ENCODE measurements at regions not wholly inside any gene's neighbourhood (a gene's known extent, or its start where the extent isn't known, plus 50 kb on each side); places are given as distances from the start of the nearest gene placed in this dataset.
"Not testable (repeated sequence)": the region's sequence is repeated elsewhere in the genome, so short reads cannot be mapped to it uniquely, and the experiment has no call there.

DNA sequence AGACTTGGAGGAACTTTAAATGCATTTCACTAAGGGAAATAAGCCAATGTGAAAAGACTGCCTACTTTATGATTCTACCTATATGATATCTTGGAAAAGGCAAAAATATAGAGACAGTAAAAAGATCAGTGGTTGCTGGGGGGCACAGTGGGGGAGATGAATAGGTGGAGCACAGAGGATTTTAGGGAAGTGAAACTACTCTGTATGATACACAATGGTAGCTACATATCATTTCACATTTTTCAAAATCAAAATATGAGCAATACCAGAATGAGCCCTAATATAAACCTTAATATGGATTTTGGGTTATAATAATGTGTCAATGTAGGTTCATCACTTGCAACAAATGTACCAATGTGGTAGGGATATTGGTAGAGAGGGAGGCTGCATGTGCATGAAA, 161.4 kb upstream of the HTR1E start:
- H3K4me1 Mint-ChIP-seq, result no peaks in the 10 kb centered on the region
- H3K27ac Mint-ChIP-seq, result no peak overlapping the region
- H3K4me3 Mint-ChIP-seq, result no peak overlapping the region
- no peaks in the 10 kb centered on the region for H3K36me3 Mint-ChIP-seq (ENCODE audit: low read depth)
- no peaks in the 10 kb centered on the region for H3K27me3 Mint-ChIP-seq (ENCODE audit: low read depth)
- TF ChIP-seq, protein P1, sequence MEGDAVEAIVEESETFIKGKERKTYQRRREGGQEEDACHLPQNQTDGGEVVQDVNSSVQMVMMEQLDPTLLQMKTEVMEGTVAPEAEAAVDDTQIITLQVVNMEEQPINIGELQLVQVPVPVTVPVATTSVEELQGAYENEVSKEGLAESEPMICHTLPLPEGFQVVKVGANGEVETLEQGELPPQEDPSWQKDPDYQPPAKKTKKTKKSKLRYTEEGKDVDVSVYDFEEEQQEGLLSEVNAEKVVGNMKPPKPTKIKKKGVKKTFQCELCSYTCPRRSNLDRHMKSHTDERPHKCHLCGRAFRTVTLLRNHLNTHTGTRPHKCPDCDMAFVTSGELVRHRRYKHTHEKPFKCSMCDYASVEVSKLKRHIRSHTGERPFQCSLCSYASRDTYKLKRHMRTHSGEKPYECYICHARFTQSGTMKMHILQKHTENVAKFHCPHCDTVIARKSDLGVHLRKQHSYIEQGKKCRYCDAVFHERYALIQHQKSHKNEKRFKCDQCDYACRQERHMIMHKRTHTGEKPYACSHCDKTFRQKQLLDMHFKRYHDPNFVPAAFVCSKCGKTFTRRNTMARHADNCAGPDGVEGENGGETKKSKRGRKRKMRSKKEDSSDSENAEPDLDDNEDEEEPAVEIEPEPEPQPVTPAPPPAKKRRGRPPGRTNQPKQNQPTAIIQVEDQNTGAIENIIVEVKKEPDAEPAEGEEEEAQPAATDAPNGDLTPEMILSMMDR (IDR thresholded peaks at IDR 0.05; ENCODE audit: unreplicated experiment in 3 of 3), result no peak
- no peaks in the 10 kb centered on the region for H3K9me3 Mint-ChIP-seq

DNA sequence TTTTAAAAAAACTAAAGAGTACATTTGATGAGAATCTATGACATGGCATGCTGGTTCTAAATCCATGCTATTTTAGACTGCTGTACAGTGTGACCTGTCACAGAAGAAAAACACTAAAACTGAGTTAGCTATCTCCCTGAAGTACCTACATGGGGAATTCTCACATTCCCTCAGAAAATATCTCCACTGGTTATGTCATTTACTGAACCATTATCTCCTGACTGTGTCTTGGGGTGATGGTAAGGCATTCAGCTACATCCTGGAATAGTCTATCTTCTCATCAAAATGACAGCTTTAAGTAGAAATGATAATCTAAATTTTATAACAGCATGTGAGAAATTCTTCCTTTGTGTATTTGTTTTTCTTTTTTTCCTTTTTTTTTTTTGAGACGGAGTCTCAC, 172.1 kb upstream of the HTR1E start:
- no peaks in the 10 kb centered on the region for H3K4me1 Mint-ChIP-seq
- no peak overlapping the region for H3K4me3 Mint-ChIP-seq
- no peak overlapping the region for H3K27ac Mint-ChIP-seq
- TF ChIP-seq, protein P1 (IDR thresholded peaks at IDR 0.05; ENCODE audit: unreplicated experiment in 3 of 3), result no peak
- no peaks in the 10 kb centered on the region for H3K36me3 Mint-ChIP-seq (ENCODE audit: low read depth)
- H3K27me3 Mint-ChIP-seq (ENCODE audit: low read depth), result no peaks in the 10 kb centered on the region
- peaks cover 8% of the 10 kb centered on the region for H3K9me3 Mint-ChIP-seq

DNA sequence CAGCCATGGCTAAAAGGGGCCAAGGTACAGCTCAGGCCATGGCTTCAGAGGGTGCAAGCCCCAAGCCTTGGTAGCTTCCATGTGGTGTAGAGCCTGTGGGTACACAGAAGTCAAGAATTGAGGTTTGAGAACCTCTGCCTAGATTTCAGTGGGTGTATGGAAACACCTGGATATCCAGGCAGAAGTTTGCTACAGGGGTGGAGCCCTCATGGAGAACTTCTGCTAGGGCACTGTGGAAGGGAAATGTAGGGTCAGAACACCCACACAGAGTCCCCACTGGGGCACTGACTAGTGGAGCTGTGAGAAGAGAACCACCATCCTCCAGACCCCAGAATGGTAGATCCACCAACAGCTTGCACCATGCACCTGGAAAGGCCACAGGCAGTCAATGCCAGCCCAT, 177.4 kb upstream of the HTR1E start:
- H3K9me3 Mint-ChIP-seq, result peaks cover 11% of the 10 kb centered on the region
- H3K27me3 Mint-ChIP-seq (ENCODE audit: low read depth); H3K36me3 Mint-ChIP-seq (ENCODE audit: low read depth); H3K27ac Mint-ChIP-seq; H3K4me1 Mint-ChIP-seq; H3K4me3 Mint-ChIP-seq: not testable (repeated sequence)

GRCh38 chr6:86756640-86757229, 180.6 kb upstream of the HTR1E start:
- H3K27ac Mint-ChIP-seq, result no peak overlapping the region
- TF ChIP-seq, protein P1 (IDR thresholded peaks at IDR 0.05; ENCODE audit: unreplicated experiment in 3 of 3), result no peak
- no peaks in the 10 kb centered on the region for H3K27me3 Mint-ChIP-seq (ENCODE audit: low read depth)
- H3K36me3 Mint-ChIP-seq (ENCODE audit: low read depth), result peaks cover 4% of the 10 kb centered on the region
- H3K9me3 Mint-ChIP-seq, result peaks cover 7% of the 10 kb centered on the region
- H3K4me3 Mint-ChIP-seq, result no peak overlapping the region
- no peaks in the 10 kb centered on the region for H3K4me1 Mint-ChIP-seq

DNA sequence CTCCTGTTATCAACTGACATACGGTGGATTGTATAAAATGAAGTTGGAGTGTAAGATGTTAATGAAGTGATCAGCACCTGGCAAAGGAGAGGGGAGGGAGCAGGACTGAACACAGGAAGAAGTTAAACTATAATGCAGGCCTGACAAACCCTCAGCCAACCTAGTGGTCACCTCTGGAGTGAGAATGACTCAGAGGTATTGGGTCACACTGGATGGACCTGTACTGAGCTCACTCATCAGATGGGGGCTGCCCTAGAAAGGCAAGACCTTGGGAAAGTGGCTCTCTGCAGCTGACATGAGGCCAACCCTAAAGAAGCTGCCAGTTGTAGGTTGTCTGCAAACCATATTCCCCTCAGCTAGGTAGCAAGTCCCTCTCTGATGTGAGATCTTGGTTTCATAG, 193.3 kb upstream of the HTR1E start:
- H3K27ac Mint-ChIP-seq, result no peak overlapping the region
- H3K4me1 Mint-ChIP-seq, result no peaks in the 10 kb centered on the region
- TF ChIP-seq, protein P1 (IDR thresholded peaks at IDR 0.05; ENCODE audit: unreplicated experiment in 3 of 3), result no peak
- H3K4me3 Mint-ChIP-seq, result no peak overlapping the region
- H3K9me3 Mint-ChIP-seq, result no peaks in the 10 kb centered on the region
- H3K27me3 Mint-ChIP-seq (ENCODE audit: low read depth), result no peaks in the 10 kb centered on the region
- no peaks in the 10 kb centered on the region for H3K36me3 Mint-ChIP-seq (ENCODE audit: low read depth)

GRCh38 chr6:86738078-86738477, 199.2 kb upstream of the HTR1E start:
- H3K4me3 Mint-ChIP-seq, result no peak overlapping the region
- TF ChIP-seq, protein P1 (IDR thresholded peaks at IDR 0.05; ENCODE audit: unreplicated experiment in 3 of 3), result no peak
- H3K9me3 Mint-ChIP-seq, result peaks cover 12% of the 10 kb centered on the region
- no peaks in the 10 kb centered on the region for H3K4me1 Mint-ChIP-seq
- no peaks in the 10 kb centered on the region for H3K27me3 Mint-ChIP-seq (ENCODE audit: low read depth)
- H3K36me3 Mint-ChIP-seq (ENCODE audit: low read depth), result no peaks in the 10 kb centered on the region
- H3K27ac Mint-ChIP-seq, result no peak overlapping the region

DNA sequence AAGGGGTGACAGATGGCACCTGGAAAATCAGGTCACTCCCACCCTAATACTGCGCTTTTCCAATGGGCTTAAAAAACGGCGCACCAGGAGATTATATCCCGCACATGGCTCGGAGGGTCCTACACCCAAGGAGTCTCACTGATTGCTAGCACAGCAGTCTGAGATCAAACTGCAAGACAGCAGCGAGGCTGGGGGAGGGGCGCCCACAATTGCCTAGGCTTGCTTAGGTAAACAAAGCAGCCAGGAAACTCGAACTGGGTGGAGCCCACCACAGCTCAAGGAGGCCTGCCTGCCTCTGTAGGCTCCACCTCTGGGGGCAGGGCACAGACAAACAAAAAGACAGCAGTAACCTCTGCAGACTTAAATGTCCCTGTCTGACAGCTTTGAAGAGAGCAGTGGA, 205.7 kb upstream of the HTR1E start:
- H3K36me3 Mint-ChIP-seq (ENCODE audit: low read depth); H3K4me3 Mint-ChIP-seq; H3K27me3 Mint-ChIP-seq (ENCODE audit: low read depth); H3K4me1 Mint-ChIP-seq; H3K27ac Mint-ChIP-seq: not testable (repeated sequence)
- peaks cover 21% of the 10 kb centered on the region for H3K9me3 Mint-ChIP-seq

GRCh38 chr6:86730772-86731171, 206.6 kb upstream of the HTR1E start:
- H3K4me1 Mint-ChIP-seq; H3K27ac Mint-ChIP-seq; H3K36me3 Mint-ChIP-seq (ENCODE audit: low read depth); H3K4me3 Mint-ChIP-seq; H3K27me3 Mint-ChIP-seq (ENCODE audit: low read depth): not testable (repeated sequence)
- peaks cover 21% of the 10 kb centered on the region for H3K9me3 Mint-ChIP-seq

Data from nephron (organoid).